B cell (primary cell): ENCODE measurements at regions not wholly inside any gene's neighbourhood (a gene's known extent, or its start where the extent isn't known, plus 50 kb on each side); places are given as distances from the start of the nearest gene placed in this dataset.

Experiments
- ATAC-seq: fragments of 200-7000 bp; cut with Tn5 transposase; one replicate; pipeline ENCODE4 v1.10.0; 2021; ENCODE audit warnings: low read depth, mild to moderate bottlenecking, moderate number of reproducible peaks, moderate library complexity
- CTCF ChIA-PET: fragments of 350-600 bp; sonication (Branson Sonifier 250); formaldehyde crosslinking; loops from one replicate; lab custom pipeline; 2021; ENCODE audit warnings: antibody characterized with exemption, inconsistent platforms; lab: Charles Lee
- POLR2A ChIA-PET: fragments of 350-600 bp; sonication (Branson Sonifier 250); formaldehyde crosslinking; loops from one replicate; lab custom pipeline; 2021; ENCODE audit warnings: antibody characterized with exemption; lab: Charles Lee
- DNase-seq: peaks from one replicate; pipeline ENCODE4 v3.0.0; 2013
- H2AFZ ChIP-seq: 2 replicates; pipeline ENCODE4 v1.6.1; 2012; ENCODE audit warnings: mild to moderate bottlenecking, low read depth, low read length; ENCODE audit not compliant: insufficient read depth, poor library complexity, severe bottlenecking
- H3K27ac ChIP-seq, 2 donors: 1 replicate in 1 of 2; 2 replicates in 1 of 2; pipeline ENCODE4 v1.5.1; 2012 to 2013; ENCODE audit warnings: low read length in 2 of 2, mild to moderate bottlenecking in 2 of 2, moderate library complexity in 1 of 2
- H3K27me3 ChIP-seq, 4 experiments: fragments of 200-600 bp in 1 of 4; sonication (generic) in 1 of 4; replicated peaks in 1 of 4; 1 replicate in 2 of 4; 2 replicates in 2 of 4; pipeline versions ENCODE4 v1.6.1 to v1.7.0; 2013 to 2016; ENCODE audit warnings: low read length in 3 of 4, mild to moderate bottlenecking in 2 of 4, mixed read lengths in 1 of 4, moderate library complexity in 1 of 4; ENCODE audit not compliant: insufficient read depth in 4 of 4, control insufficient read depth in 3 of 4; ENCODE audit errors: control extremely low read depth in 1 of 4
- H3K36me3 ChIP-seq, 2 experiments: replicated peaks in 1 of 2; 1 replicate in 1 of 2; 2 replicates in 1 of 2; pipeline versions ENCODE4 v1.6.1 to v1.7.1; 2013; ENCODE audit warnings: low read length in 1 of 2; ENCODE audit not compliant: insufficient read depth in 2 of 2, control insufficient read depth in 1 of 2; ENCODE audit errors: control extremely low read depth in 1 of 2, extremely low read depth in 1 of 2
- H3K4me1 ChIP-seq, 2 donors: fragments of 200-600 bp in 1 of 2; sonication (generic) in 1 of 2; 1 replicate in 1 of 2; 2 replicates in 1 of 2; pipeline versions ENCODE4 v1.5.1 to v1.6.1; 2013 to 2017; ENCODE audit warnings: low read length in 2 of 2; ENCODE audit not compliant: control insufficient read depth in 2 of 2, insufficient read depth in 2 of 2
- H3K4me2 ChIP-seq: replicated peaks from 2 replicates; pipeline ENCODE3; 2012; ENCODE audit warnings: mild to moderate bottlenecking, low read depth, low read length; ENCODE audit not compliant: poor library complexity, severe bottlenecking
- H3K4me3 ChIP-seq, 5 experiments: fragments of 200-600 bp in 1 of 5; sonication (generic) in 1 of 5; 1 replicate in 3 of 5; 2 replicates in 2 of 5; pipeline versions ENCODE4 v1.5.1 to v1.7.0; 2011 to 2016; ENCODE audit warnings: low read length in 4 of 5, mild to moderate bottlenecking in 4 of 5, low read depth in 2 of 5, control low read depth in 1 of 5, moderate library complexity in 1 of 5; ENCODE audit not compliant: insufficient read depth in 1 of 5; ENCODE audit errors: control extremely low read depth in 1 of 5, extremely low read depth in 1 of 5
- H3K79me2 ChIP-seq: fragments of 200-600 bp; sonication (generic); one replicate; pipeline ENCODE4 v1.6.0; 2016; ENCODE audit warnings: low read length; ENCODE audit not compliant: control insufficient read depth, insufficient read depth
- H3K9ac ChIP-seq: fragments of 200-600 bp; sonication (generic); 2 replicates; pipeline ENCODE4 v1.6.1; 2017; ENCODE audit warnings: mild to moderate bottlenecking, low read length, moderate library complexity
- H3K9me3 ChIP-seq, 3 donors: one replicate each; pipeline versions ENCODE4 v1.6.1 to v1.7.1; 2013; ENCODE audit warnings: low read length in 2 of 3; ENCODE audit not compliant: control insufficient read depth in 2 of 3, insufficient read depth in 1 of 3; ENCODE audit errors: control extremely low read depth in 1 of 3
- H4K20me1 ChIP-seq: 2 replicates; pipeline ENCODE4 v1.6.0; 2012; ENCODE audit warnings: mild to moderate bottlenecking, low read length; ENCODE audit not compliant: insufficient read depth, control insufficient read depth, poor library complexity, severe bottlenecking
- H3K27ac Mint-ChIP-seq: one replicate; pipeline ENCODE4 v1.8.0; 2021; ENCODE audit warnings: mixed read lengths
- H3K27me3 Mint-ChIP-seq: one replicate; pipeline ENCODE4 v1.8.0; 2021; ENCODE audit warnings: mixed read lengths
- H3K4me1 Mint-ChIP-seq: one replicate; pipeline ENCODE4 v1.8.0; 2021; ENCODE audit warnings: mixed read lengths
- H3K4me3 Mint-ChIP-seq: one replicate; pipeline ENCODE4 v1.8.0; 2021; ENCODE audit warnings: mixed read lengths
- H3K9me3 Mint-ChIP-seq: one replicate; pipeline ENCODE4 v1.8.0; 2022; ENCODE audit warnings: mixed read lengths; ENCODE audit not compliant: insufficient read depth
- CTCF ChIP-seq: fragments of 200-600 bp; IDR thresholded peaks from one replicate; pipeline ENCODE4 v1.8.0; 2022; ENCODE audit warnings: antibody characterized with exemption, mild to moderate bottlenecking
- EZH2 ChIP-seq: IDR thresholded peaks from 2 replicates; pipeline ENCODE4 v1.6.1; 2012; ENCODE audit warnings: borderline replicate concordance, low read depth, mild to moderate bottlenecking, moderate library complexity, low read length; ENCODE audit not compliant: insufficient read depth, poor library complexity, severe bottlenecking
- WGBS: methylation state at CpG from one replicate; pipeline ENCODE4 v1.1.5; 2013; ENCODE audit warnings: missing lambda C conversion rate; ENCODE audit not compliant: insufficient coverage; 5-methylcytosine and 5-hydroxymethylcytosine counted together
- intact Hi-C: fragments of 100-400 bp; cut with micrococcal nuclease; formaldehyde crosslinking; loops from one replicate; pipeline ENCODE4 v1.10.0; 2022

GRCh38 chr3:194250098-194251002, 100.8 kb downstream of the CPN2 start:
- Histone ChIP-seq H4K20me1 (no peaks in the 10 kb centered on the region), H3K9me3 (no peaks in the 10 kb centered on the region), H3K4me3 (no peak overlapping the region), H3K27me3 (peaks cover 0 to 37% (median 6%) of the 10 kb centered on the region in 4 experiments), H3K4me2 (no peak overlapping the region), H3K27ac (no peak overlapping the region), H2AFZ (no peak overlapping the region), H3K9ac (no peak overlapping the region), H3K79me2 (no peaks in the 10 kb centered on the region), H3K36me3 (no peaks in the 10 kb centered on the region), H3K4me1 (peaks cover 4% of the 10 kb centered on the region in 2 donors)
- no peak for ATAC-seq
- peaks cover 8% of the 10 kb centered on the region for H3K4me1 Mint-ChIP-seq
- no peaks in the 10 kb centered on the region for H3K9me3 Mint-ChIP-seq
- DNase-seq, result no peak
- no peak for TF ChIP-seq EZH2
- TF ChIP-seq CTCF, result no peak
- no peak overlapping the region for H3K27ac Mint-ChIP-seq
- H3K27me3 Mint-ChIP-seq, result peaks cover 25% of the 10 kb centered on the region
- ChIA-PET POLR2A (no interaction called here), CTCF (no interaction called here)
- intact Hi-C loops, result no loop called here
- WGBS, result 64% methylated on average over 12 of the region's 20 CpGs
- no peak overlapping the region for H3K4me3 Mint-ChIP-seq

- peaks cover 10 to 11% of the 10 kb centered on the region in 2 donors for H3K4me1 ChIP-seq
- no peak overlapping the region for H3K9ac ChIP-seq
- no peak overlapping the region for H3K4me2 ChIP-seq
- no peak overlapping the region for H3K4me3 ChIP-seq
- no peaks in the 10 kb centered on the region for H3K79me2 ChIP-seq
- DNase-seq (no peak), ATAC-seq (no peak)
- 87% methylated on average over 10 of the region's 10 CpGs for WGBS
- no peaks in the 10 kb centered on the region for H3K9me3 Mint-ChIP-seq
- TF ChIP-seq CTCF (no peak), EZH2 (no peak)
- intact Hi-C loops, result no loop called here
- no peaks in the 10 kb centered on the region for H3K36me3 ChIP-seq
- H3K4me1 Mint-ChIP-seq, result peaks cover 14% of the 10 kb centered on the region
- H3K9me3 ChIP-seq, result no peaks in the 10 kb centered on the region
- H3K27ac ChIP-seq, result no peak overlapping the region
- no peak overlapping the region for H3K4me3 Mint-ChIP-seq
- ChIA-PET CTCF (no interaction called here), POLR2A (no interaction called here)
- H4K20me1 ChIP-seq, result no peaks in the 10 kb centered on the region
- H3K27me3 ChIP-seq, result peaks cover 0 to 37% (median 6%) of the 10 kb centered on the region in 4 experiments
- no peak overlapping the region for H2AFZ ChIP-seq
- H3K27me3 Mint-ChIP-seq, result peaks cover 25% of the 10 kb centered on the region
- no peak overlapping the region for H3K27ac Mint-ChIP-seq
These were observed 100.1 kb downstream of the CPN2 start for GRCh38 chr3:194251007-194251406.
